B cell (primary cell): ENCODE measurements at regions not wholly inside any gene's neighbourhood (a gene's known extent, or its start where the extent isn't known, plus 50 kb on each side); places are given as distances from the start of the nearest gene placed in this dataset.

Experiments
- ATAC-seq: fragments of 200-7000 bp; cut with Tn5 transposase; one replicate; pipeline ENCODE4 v1.10.0; 2021; ENCODE audit warnings: low read depth, mild to moderate bottlenecking, moderate number of reproducible peaks, moderate library complexity
- CTCF ChIA-PET: fragments of 350-600 bp; sonication (Branson Sonifier 250); formaldehyde crosslinking; loops from one replicate; lab custom pipeline; 2021; ENCODE audit warnings: antibody characterized with exemption, inconsistent platforms; lab: Charles Lee
- POLR2A ChIA-PET: fragments of 350-600 bp; sonication (Branson Sonifier 250); formaldehyde crosslinking; loops from one replicate; lab custom pipeline; 2021; ENCODE audit warnings: antibody characterized with exemption; lab: Charles Lee
- DNase-seq: peaks from one replicate; pipeline ENCODE4 v3.0.0; 2013
- H2AFZ ChIP-seq: 2 replicates; pipeline ENCODE4 v1.6.1; 2012; ENCODE audit warnings: mild to moderate bottlenecking, low read depth, low read length; ENCODE audit not compliant: insufficient read depth, poor library complexity, severe bottlenecking
- H3K27ac ChIP-seq, 2 donors: 1 replicate in 1 of 2; 2 replicates in 1 of 2; pipeline ENCODE4 v1.5.1; 2012 to 2013; ENCODE audit warnings: low read length in 2 of 2, mild to moderate bottlenecking in 2 of 2, moderate library complexity in 1 of 2
- H3K27me3 ChIP-seq, 4 experiments: fragments of 200-600 bp in 1 of 4; sonication (generic) in 1 of 4; replicated peaks in 1 of 4; 1 replicate in 2 of 4; 2 replicates in 2 of 4; pipeline versions ENCODE4 v1.6.1 to v1.7.0; 2013 to 2016; ENCODE audit warnings: low read length in 3 of 4, mild to moderate bottlenecking in 2 of 4, mixed read lengths in 1 of 4, moderate library complexity in 1 of 4; ENCODE audit not compliant: insufficient read depth in 4 of 4, control insufficient read depth in 3 of 4; ENCODE audit errors: control extremely low read depth in 1 of 4
- H3K36me3 ChIP-seq, 2 experiments: replicated peaks in 1 of 2; 1 replicate in 1 of 2; 2 replicates in 1 of 2; pipeline versions ENCODE4 v1.6.1 to v1.7.1; 2013; ENCODE audit warnings: low read length in 1 of 2; ENCODE audit not compliant: insufficient read depth in 2 of 2, control insufficient read depth in 1 of 2; ENCODE audit errors: control extremely low read depth in 1 of 2, extremely low read depth in 1 of 2
- H3K4me1 ChIP-seq, 2 donors: fragments of 200-600 bp in 1 of 2; sonication (generic) in 1 of 2; 1 replicate in 1 of 2; 2 replicates in 1 of 2; pipeline versions ENCODE4 v1.5.1 to v1.6.1; 2013 to 2017; ENCODE audit warnings: low read length in 2 of 2; ENCODE audit not compliant: control insufficient read depth in 2 of 2, insufficient read depth in 2 of 2
- H3K4me2 ChIP-seq: replicated peaks from 2 replicates; pipeline ENCODE3; 2012; ENCODE audit warnings: mild to moderate bottlenecking, low read depth, low read length; ENCODE audit not compliant: poor library complexity, severe bottlenecking
- H3K4me3 ChIP-seq, 5 experiments: fragments of 200-600 bp in 1 of 5; sonication (generic) in 1 of 5; 1 replicate in 3 of 5; 2 replicates in 2 of 5; pipeline versions ENCODE4 v1.5.1 to v1.7.0; 2011 to 2016; ENCODE audit warnings: low read length in 4 of 5, mild to moderate bottlenecking in 4 of 5, low read depth in 2 of 5, control low read depth in 1 of 5, moderate library complexity in 1 of 5; ENCODE audit not compliant: insufficient read depth in 1 of 5; ENCODE audit errors: control extremely low read depth in 1 of 5, extremely low read depth in 1 of 5
- H3K79me2 ChIP-seq: fragments of 200-600 bp; sonication (generic); one replicate; pipeline ENCODE4 v1.6.0; 2016; ENCODE audit warnings: low read length; ENCODE audit not compliant: control insufficient read depth, insufficient read depth
- H3K9ac ChIP-seq: fragments of 200-600 bp; sonication (generic); 2 replicates; pipeline ENCODE4 v1.6.1; 2017; ENCODE audit warnings: mild to moderate bottlenecking, low read length, moderate library complexity
- H3K9me3 ChIP-seq, 3 donors: one replicate each; pipeline versions ENCODE4 v1.6.1 to v1.7.1; 2013; ENCODE audit warnings: low read length in 2 of 3; ENCODE audit not compliant: control insufficient read depth in 2 of 3, insufficient read depth in 1 of 3; ENCODE audit errors: control extremely low read depth in 1 of 3
- H4K20me1 ChIP-seq: 2 replicates; pipeline ENCODE4 v1.6.0; 2012; ENCODE audit warnings: mild to moderate bottlenecking, low read length; ENCODE audit not compliant: insufficient read depth, control insufficient read depth, poor library complexity, severe bottlenecking
- H3K27ac Mint-ChIP-seq: one replicate; pipeline ENCODE4 v1.8.0; 2021; ENCODE audit warnings: mixed read lengths
- H3K27me3 Mint-ChIP-seq: one replicate; pipeline ENCODE4 v1.8.0; 2021; ENCODE audit warnings: mixed read lengths
- H3K4me1 Mint-ChIP-seq: one replicate; pipeline ENCODE4 v1.8.0; 2021; ENCODE audit warnings: mixed read lengths
- H3K4me3 Mint-ChIP-seq: one replicate; pipeline ENCODE4 v1.8.0; 2021; ENCODE audit warnings: mixed read lengths
- H3K9me3 Mint-ChIP-seq: one replicate; pipeline ENCODE4 v1.8.0; 2022; ENCODE audit warnings: mixed read lengths; ENCODE audit not compliant: insufficient read depth
- EZH2 ChIP-seq: IDR thresholded peaks from 2 replicates; pipeline ENCODE4 v1.6.1; 2012; ENCODE audit warnings: borderline replicate concordance, low read depth, mild to moderate bottlenecking, moderate library complexity, low read length; ENCODE audit not compliant: insufficient read depth, poor library complexity, severe bottlenecking
- WGBS: methylation state at CpG from one replicate; pipeline ENCODE4 v1.1.5; 2013; ENCODE audit warnings: missing lambda C conversion rate; ENCODE audit not compliant: insufficient coverage; 5-methylcytosine and 5-hydroxymethylcytosine counted together
- intact Hi-C: fragments of 100-400 bp; cut with micrococcal nuclease; formaldehyde crosslinking; loops from one replicate; pipeline ENCODE4 v1.10.0; 2022
- TF ChIP-seq, protein P1 (sequence below): fragments of 200-600 bp; IDR thresholded peaks from one replicate; pipeline ENCODE4 v1.8.0; 2022; ENCODE audit warnings: antibody characterized with exemption, mild to moderate bottlenecking

DNA sequence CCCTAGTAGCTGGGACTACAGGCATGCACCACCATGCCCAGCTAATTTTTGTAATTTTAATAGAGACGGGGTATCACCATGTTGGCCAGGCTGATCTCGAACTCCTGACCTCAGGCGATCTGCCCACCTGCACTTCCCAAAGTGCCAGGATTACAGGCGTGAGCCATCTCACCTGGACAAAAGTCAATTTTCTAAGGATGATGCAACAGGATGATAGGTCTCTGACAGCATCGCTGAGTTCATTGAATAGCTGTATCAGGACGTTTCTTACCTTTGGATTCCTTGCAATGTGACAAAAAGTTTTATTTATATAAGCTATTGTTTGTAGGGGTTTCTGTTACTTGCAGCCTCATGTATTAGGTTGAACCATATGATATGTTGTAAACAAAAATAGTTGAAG, 55.5 kb upstream of the PCED1B start:
- 97% methylated on average over 5 of the region's 6 CpGs for WGBS
- Histone ChIP-seq H3K27me3 (peaks cover 0 to 4% (median 1%) of the 10 kb centered on the region in 4 experiments), H3K9ac (no peak overlapping the region), H3K36me3 (no peaks in the 10 kb centered on the region), H3K4me2 (no peak overlapping the region), H4K20me1 (no peaks in the 10 kb centered on the region), H3K4me3 (no peak overlapping the region), H3K79me2 (no peaks in the 10 kb centered on the region), H3K4me1 (no peaks in the 10 kb centered on the region), H2AFZ (no peak overlapping the region), H3K9me3 (no peaks in the 10 kb centered on the region), H3K27ac (no peak overlapping the region)
- Mint-ChIP-seq H3K27me3 (peaks cover 3% of the 10 kb centered on the region), H3K27ac (no peak overlapping the region), H3K9me3 (no peaks in the 10 kb centered on the region), H3K4me3 (no peak overlapping the region), H3K4me1 (no peaks in the 10 kb centered on the region)
- ChIA-PET POLR2A (no interaction called here), CTCF (interaction anchor here (0.8 to 2.0 kb wide), 11 partner anchors 9 to 899 kb away, joined by 3 to 9 read pairs (median 5); no protein-coding TSS in a partner anchor)
- intact Hi-C loops: loop anchor here (10.0 kb wide), 1 partner anchor 359 kb away; no protein-coding TSS in a partner anchor
- DNase-seq: no peak
- no peak for TF ChIP-seq EZH2
- TF ChIP-seq, protein P1, sequence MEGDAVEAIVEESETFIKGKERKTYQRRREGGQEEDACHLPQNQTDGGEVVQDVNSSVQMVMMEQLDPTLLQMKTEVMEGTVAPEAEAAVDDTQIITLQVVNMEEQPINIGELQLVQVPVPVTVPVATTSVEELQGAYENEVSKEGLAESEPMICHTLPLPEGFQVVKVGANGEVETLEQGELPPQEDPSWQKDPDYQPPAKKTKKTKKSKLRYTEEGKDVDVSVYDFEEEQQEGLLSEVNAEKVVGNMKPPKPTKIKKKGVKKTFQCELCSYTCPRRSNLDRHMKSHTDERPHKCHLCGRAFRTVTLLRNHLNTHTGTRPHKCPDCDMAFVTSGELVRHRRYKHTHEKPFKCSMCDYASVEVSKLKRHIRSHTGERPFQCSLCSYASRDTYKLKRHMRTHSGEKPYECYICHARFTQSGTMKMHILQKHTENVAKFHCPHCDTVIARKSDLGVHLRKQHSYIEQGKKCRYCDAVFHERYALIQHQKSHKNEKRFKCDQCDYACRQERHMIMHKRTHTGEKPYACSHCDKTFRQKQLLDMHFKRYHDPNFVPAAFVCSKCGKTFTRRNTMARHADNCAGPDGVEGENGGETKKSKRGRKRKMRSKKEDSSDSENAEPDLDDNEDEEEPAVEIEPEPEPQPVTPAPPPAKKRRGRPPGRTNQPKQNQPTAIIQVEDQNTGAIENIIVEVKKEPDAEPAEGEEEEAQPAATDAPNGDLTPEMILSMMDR: no peak
- ATAC-seq: no peak

DNA sequence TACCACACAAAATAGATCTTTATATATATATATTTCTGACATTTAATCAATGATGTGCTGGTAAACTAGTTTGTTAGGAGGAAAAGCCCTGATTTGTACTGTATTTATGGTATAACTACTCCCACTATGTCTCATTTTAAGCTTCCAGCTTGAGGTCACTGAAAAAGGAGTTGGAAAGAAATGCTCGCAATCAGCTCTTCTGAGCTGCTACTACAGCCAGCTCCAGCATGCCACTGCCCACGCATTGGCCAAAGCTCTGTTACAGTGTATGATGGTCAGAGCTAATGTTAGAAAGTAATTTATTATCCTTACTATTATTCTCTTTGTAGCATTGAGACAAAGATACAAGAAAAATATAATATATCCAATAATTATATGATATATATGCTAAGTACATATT, 55.0 kb upstream of the PCED1B start:
- Histone ChIP-seq H2AFZ (no peak overlapping the region), H3K79me2 (no peaks in the 10 kb centered on the region), H3K9ac (no peak overlapping the region), H3K27me3 (peaks cover 0 to 4% (median 1%) of the 10 kb centered on the region in 4 experiments), H4K20me1 (no peaks in the 10 kb centered on the region), H3K9me3 (no peaks in the 10 kb centered on the region), H3K4me1 (no peaks in the 10 kb centered on the region), H3K36me3 (no peaks in the 10 kb centered on the region), H3K4me2 (no peak overlapping the region), H3K4me3 (no peak overlapping the region), H3K27ac (no peak overlapping the region)
- H3K27me3 Mint-ChIP-seq: peaks cover under 1% of the 10 kb centered on the region
- POLR2A ChIA-PET: no interaction called here
- ATAC-seq (no peak), DNase-seq (no peak)
- H3K9me3 Mint-ChIP-seq: no peaks in the 10 kb centered on the region
- no CpG with 5 or more reads among the region's 2 CpGs for WGBS
- H3K27ac Mint-ChIP-seq: no peak overlapping the region
- intact Hi-C loops: loop anchor here (10.0 kb wide), 1 partner anchor 360 kb away; no protein-coding TSS in a partner anchor
- H3K4me1 Mint-ChIP-seq: no peaks in the 10 kb centered on the region
- CTCF ChIA-PET: interaction anchor here (0.8 to 2.0 kb wide), 11 partner anchors 8 to 954 kb away, joined by 3 to 9 read pairs (median 5); no protein-coding TSS in a partner anchor
- TF ChIP-seq, protein P1: no peak
- TF ChIP-seq EZH2: no peak
- no peak overlapping the region for H3K4me3 Mint-ChIP-seq
